GM21723 (cell line): ENCODE measurements at regions not wholly inside any gene's neighbourhood (a gene's known extent, or its start where the extent isn't known, plus 50 kb on each side); places are given as distances from the start of the nearest gene placed in this dataset.

Experiments
- ATAC-seq: cut with Tn5 transposase; IDR thresholded peaks from one replicate; pipeline ENCODE4 v1.9.1; 2021; ENCODE audit warnings: mild to moderate bottlenecking, moderate library complexity; ENCODE audit not compliant: unreplicated experiment

GRCh38 chr3:28936154-28936553, 344.7 kb upstream of the RBMS3 start:
- no peak for ATAC-seq

GRCh38 chr3:28940530-28940929, 340.3 kb upstream of the RBMS3 start:
- ATAC-seq = peak; percentile 90

DNA sequence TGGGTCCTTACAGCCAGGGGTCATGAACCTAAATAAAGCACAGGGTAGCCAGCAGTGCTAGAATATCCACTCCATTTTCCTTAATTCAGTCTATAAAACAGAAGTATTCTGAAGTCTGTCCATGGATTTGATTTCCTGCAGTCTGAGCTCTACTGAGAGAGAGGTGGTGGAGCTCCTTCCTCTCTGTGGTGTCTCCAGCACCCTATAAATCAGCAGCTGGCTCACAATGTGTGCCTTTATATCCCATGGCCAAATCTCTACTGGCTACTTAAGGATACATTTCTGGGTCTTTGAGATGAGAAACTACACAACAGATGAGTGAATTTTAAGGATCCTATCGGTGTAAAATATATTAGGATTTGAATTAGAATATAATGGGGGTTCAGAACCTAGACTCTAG, 339.9 kb upstream of the RBMS3 start:
- no peak for ATAC-seq

GRCh38 chr3:28947061-28947460, 333.8 kb upstream of the RBMS3 start:
- no peak for ATAC-seq

DNA sequence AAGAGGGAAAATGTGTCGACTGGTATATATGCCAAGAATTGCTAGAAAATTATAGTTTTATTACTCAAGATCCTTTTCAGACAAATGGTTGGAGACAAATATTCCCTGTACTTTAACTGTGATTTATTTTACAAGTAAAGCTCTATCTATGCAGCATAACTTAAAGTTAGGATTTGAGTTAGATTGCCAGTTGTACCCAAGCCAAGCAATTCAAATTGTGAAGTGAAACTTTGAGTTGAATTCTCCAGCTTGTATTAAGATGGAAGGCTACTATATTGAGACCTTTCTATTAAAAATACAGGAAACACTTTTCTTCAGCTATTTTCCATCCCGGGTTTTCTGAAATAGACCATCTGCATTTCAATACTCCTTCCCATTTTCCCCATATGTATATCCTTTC, 333.1 kb upstream of the RBMS3 start:
- no peak for ATAC-seq

DNA sequence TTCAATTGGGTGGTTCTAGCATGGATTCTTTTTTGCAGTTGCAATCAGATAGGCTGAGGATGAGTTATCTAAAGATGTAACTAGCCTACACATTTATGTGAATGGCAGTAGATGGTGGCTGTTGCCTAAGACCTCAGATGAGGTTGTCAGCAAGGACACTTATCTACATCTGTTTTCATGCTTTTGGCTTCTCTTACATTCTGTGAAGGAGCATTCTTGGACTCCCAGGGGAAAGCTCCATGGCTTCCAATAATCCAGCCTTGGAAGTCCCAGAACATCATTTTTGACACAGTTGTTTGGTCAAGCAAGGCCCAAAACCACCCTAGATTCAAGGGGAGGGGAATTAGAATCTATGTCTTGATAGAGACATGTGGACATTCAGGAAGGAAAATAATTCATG, 332.2 kb upstream of the RBMS3 start:
- ATAC-seq = no peak

DNA sequence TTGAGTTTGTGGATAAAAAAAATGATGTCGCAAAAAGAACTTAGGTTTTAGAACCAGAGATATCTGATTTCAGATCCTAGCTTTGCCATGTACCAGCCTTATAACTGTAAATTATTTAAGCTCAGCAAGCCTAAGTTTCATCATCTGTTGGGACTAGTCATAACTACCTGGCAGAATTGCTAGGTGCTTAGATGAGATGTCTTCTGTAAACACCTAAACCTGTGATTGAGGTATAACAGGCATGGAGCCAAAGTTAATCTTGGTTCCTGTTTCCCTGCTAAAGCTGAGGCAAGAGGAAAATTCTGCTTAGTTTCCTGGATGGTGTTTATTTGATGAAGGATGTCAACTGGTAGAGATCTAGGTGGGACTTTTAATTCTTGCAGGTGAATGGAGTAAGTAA, 331.3 kb upstream of the RBMS3 start:
- ATAC-seq = no peak

DNA sequence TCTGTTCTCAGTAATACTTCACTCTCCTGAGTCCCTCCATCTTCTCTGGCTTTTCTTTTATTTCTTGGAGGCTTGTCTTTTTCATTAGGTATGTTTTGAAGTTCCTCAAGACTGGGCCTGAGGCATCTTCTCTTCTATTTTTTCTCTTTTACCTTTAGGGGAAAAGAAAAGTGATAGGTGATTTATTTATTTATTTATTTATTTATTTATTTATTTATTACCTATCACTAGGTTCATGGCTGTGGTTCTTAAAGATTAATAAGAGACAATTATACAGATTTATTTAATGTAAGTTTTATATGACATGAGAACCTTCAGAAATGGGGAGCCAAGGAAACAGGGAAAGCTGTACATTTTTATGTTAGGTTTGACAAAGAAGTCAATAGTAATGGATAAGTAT, 330.3 kb upstream of the RBMS3 start:
- no peak for ATAC-seq

DNA sequence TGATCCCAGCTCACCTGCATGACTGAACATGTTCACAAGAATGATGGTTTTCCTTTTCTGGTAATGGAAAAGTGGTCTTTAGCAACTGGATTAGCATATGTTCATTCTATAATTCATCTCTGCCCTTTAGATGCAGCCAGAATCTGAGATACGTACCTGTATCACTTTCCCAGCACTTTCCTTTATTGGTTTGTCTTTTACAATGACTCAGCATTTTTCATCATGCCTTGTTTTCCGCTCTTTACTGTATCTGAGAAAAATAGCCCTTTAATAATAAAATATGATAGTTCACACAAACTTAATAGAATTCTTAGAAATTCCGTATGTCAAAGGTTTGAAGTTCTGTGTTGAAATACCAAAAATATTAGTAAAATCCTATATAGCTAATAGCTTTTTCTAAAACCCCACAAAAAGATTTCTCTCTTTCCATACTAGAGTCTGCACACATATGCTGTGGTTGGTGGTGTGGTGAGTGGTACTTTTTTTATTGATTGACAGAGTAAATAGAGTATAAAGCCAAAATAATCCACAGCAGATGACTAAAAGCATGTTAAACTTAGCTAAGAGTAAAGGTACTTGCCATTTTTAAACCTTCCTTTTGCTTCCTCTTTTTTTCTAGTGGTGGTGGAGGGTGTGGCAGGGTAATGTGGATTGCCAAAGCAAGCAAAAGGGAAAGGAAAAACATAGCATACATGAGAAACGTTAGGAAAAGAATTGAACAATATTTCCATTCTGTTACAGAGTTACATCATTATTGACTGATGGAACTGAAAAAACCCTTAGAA, 328.9 kb upstream of the RBMS3 start:
- ATAC-seq = no peak

DNA sequence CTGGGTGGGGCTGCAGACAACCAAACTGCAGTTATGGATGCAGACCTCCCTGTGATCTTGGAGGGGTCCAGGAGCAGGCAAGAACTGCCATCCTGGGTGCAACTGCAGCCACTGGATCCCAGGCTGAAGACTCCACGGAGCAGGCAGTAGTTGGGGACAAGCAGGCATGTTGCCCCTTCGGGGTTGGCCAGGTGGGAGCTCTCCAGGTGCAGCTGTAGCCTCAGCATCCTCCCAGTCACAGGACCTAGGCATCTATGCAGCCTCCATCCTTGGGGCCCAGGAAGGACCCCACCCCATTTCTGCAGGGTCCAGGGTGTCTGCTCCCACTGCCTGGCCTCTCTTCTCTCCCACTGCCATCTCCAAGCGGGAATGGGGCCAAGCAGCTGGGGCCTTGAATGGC, 322.2 kb upstream of the RBMS3 start:
- no peak for ATAC-seq

DNA sequence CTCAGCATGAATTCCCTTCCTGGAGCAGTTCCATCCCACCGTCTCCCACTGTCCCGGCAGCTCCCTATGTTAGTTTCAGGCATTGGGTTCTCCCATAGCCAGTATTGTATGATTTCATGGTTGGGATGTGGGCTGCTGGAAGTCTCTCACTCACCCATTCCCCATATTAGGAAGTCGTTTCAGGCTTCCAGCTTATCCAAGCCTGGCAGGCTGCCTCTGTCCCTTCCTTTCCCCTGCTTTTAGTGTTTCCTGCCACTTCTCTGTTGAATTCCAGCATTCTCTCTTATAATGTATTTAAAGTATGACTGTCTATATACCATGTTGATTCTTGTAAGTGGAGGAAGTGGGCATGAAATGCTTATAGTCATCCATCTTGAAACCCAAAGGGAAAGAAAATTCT, 309.7 kb upstream of the RBMS3 start:
- ATAC-seq = no peak

DNA sequence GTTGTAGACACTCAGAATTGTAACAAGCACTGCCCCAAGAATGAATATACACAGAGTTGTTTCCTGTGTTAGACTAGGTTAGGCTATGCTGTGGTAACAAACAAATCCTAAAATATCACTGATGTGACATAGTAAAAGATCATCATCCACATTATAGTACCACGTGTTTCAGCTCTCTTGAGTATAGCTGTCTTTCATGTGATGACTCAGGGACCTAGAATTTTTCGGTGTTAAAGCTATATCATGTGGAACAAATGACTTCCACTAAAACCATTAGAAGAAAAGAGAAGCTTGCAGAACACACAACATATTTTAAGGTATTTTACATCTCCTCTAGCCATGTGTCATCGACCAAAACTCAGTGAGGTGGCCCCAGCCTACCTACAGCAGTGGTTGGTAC, 307.9 kb upstream of the RBMS3 start:
- no peak for ATAC-seq

GRCh38 chr3:28973609-28974008, 307.3 kb upstream of the RBMS3 start:
- ATAC-seq = no peak

- ATAC-seq = no peak
These were observed 302.8 kb upstream of the RBMS3 start for GRCh38 chr3:28978092-28978491.

DNA sequence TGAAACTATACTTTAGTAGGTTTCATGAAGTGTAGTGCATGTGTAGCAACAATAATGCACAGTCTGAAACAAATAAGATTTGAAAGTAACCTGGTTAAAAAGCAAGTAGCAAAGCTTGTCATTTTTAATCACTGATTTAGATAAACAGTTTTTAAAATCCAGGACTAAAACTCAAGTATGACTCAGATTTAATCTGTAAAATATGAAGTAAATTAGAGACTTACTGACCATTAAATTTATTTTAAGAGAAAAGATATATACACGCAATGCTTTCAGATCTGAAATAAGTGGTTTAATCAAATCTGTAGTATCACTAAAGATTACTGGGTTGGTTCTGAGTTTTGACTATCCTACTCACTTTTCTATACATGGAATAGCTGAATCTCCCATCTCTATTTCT, 300.7 kb upstream of the RBMS3 start:
- no peak for ATAC-seq

DNA sequence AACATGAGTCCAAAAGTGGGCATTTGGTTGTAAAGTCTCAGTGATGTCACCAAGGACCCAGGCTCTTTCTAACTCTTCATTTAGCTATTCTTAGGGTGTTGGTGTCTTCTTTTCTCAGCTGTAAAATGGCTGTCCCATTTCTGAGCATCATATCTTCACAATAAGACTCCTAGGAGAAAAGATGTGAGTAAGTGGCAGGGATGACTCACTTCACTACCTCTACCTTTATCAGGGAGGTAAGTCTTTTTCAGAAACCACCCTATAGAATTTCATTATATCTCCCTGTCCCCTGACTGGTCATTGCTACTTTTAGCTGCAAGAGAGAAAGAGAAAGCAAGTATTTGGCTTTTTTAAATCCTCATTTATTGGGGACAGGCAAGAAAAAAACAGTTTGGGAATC, 300.2 kb upstream of the RBMS3 start:
- ATAC-seq = no peak

DNA sequence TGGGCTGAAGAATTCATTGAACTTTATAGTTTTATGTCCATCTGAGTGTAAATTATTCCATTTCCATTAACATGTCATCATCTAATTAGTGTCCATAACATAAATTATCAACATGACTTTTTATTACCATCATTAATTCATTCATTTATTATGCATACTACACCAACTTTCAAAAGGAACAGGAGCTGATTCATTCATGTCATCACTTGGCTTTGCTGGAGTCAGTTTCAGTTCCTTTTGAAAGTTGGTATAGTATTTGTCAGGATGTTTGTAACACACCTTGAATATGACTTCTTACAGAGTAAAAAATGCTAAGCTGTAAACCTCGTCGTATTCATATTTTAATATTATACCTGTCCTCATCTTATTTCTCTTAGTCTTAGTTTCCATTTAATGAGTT, 298.0 kb upstream of the RBMS3 start:
- peak; percentile 75 for ATAC-seq

GRCh38 chr3:28986922-28987321, 293.9 kb upstream of the RBMS3 start:
- ATAC-seq = no peak

DNA sequence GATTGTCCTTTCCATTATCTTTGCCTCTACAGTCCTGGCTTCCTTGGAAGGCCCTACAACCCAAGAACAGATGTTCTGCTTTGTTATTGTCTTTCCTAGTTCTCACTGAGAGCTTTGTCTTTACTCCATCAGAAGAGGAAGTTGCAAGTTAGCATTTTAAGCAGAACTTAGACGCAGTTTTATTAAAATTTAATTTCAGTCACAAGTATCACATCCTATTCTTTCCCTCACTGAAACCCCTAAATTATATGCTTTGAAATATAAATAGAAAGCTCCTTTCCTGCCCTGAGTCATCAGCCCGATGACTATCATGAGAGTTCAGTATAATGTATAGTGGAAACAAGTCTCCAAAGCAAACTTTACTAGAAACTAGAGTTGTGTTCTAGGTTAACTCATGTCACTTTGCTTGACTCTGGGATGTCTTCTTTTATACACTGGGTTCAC, 291.2 kb upstream of the RBMS3 start:
- peak; percentile 86 for ATAC-seq

- ATAC-seq = no peak
These were observed 286.5 kb upstream of the RBMS3 start for GRCh38 chr3:28994161-28994905.

DNA sequence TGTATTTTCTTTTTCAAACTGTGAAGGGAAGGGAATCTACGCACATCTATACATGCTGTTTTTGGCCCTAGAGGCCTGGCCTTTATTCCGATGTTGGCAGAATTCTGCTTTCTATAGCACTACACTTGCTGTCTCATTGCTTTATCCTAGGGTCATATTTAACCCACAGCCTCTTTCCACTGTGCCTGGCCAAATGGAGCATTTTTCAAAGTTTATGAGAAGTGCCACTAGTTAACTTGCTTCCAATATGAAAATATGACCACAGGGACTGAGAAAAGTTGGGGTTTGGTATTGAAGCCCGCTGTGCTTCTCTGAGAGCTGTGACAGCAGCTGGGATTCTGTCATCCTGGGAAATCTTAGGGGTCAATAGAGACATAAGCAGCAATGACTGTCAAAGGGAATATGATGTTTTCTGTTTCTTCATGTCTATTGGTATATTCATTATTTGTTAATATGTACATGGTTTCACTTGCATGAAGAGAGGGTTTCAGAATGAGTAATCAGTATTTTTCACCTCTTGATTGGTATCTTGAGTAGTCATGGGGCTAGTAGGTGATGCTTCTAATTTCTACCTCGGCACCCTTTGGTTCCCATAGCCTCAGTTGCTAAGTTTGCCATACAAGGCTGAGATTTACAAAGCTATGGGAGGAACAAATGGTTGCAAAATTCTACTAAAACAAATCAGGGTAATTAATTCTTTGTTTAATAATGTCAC, 275.8 kb upstream of the RBMS3 start:
- ATAC-seq = peak; percentile 98

- ATAC-seq = no peak
These were observed 275.0 kb upstream of the RBMS3 start for GRCh38 chr3:29005862-29006261.
